Activated naive CD4-positive, alpha-beta T cell treated with anti-CD3 and anti-CD28 coated beads, Interleukin-2, amount 50 U/mL, for 16 hours (primary cell): ENCODE measurements at regions not wholly inside any gene's neighbourhood (a gene's known extent, or its start where the extent isn't known, plus 50 kb on each side); places are given as distances from the start of the nearest gene placed in this dataset.
"Not testable (repeated sequence)": the region's sequence is repeated elsewhere in the genome, so short reads cannot be mapped to it uniquely, and the experiment has no call there.

Source experiments
- DNase-seq: peaks from one replicate; pipeline ENCODE4 v3.0.0-alpha.2; 2020

GRCh38 chr21:38902608-38903445, 97.1 kb downstream of the ETS2 start:
- no peak for DNase-seq

GRCh38 chr21:38900499-38900898, 94.8 kb downstream of the ETS2 start:
- DNase-seq = no peak

GRCh38 chr21:38899985-38900384, 94.3 kb downstream of the ETS2 start:
- not testable (repeated sequence) for DNase-seq

GRCh38 chr21:38899277-38899947, 93.7 kb downstream of the ETS2 start:
- DNase-seq = no peak

GRCh38 chr21:38898422-38899096, 92.8 kb downstream of the ETS2 start:
- DNase-seq = no peak

- DNase-seq = no peak
These were observed 92.0 kb downstream of the ETS2 start for GRCh38 chr21:38897532-38898421.

GRCh38 chr21:38894899-38895298, 89.2 kb downstream of the ETS2 start:
- no peak for DNase-seq

- no peak for DNase-seq
These were observed 83.3 kb downstream of the ETS2 start for GRCh38 chr21:38888991-38889561.

GRCh38 chr21:38887749-38888148, 82.0 kb downstream of the ETS2 start:
- DNase-seq = no peak

GRCh38 chr21:38887062-38887686, 81.4 kb downstream of the ETS2 start:
- DNase-seq = no peak

GRCh38 chr21:38885909-38886308, 80.2 kb downstream of the ETS2 start:
- DNase-seq = no peak

- DNase-seq = no peak
These were observed 78.7 kb downstream of the ETS2 start for GRCh38 chr21:38884440-38884839.

- no peak for DNase-seq
These were observed 77.4 kb downstream of the ETS2 start for GRCh38 chr21:38883142-38883541.

- DNase-seq = no peak
These were observed 75.4 kb downstream of the ETS2 start for GRCh38 chr21:38881131-38881530.

GRCh38 chr21:38880577-38880966, 74.8 kb downstream of the ETS2 start:
- DNase-seq = no peak

GRCh38 chr21:38879912-38880576, 74.3 kb downstream of the ETS2 start:
- DNase-seq = no peak

- no peak for DNase-seq
These were observed 72.8 kb downstream of the ETS2 start for GRCh38 chr21:38878379-38879179.

- DNase-seq = no peak
These were observed 70.2 kb downstream of the ETS2 start for GRCh38 chr21:38875694-38876492.
